Stimulated activated naive CD8-positive, alpha-beta T cell treated with anti-CD3 and anti-CD28 coated beads, Interleukin-15, amount 100 ng/mL, for 72 hours (primary cell): ENCODE measurements at regions not wholly inside any gene's neighbourhood (a gene's known extent, or its start where the extent isn't known, plus 50 kb on each side); places are given as distances from the start of the nearest gene placed in this dataset.

Experiments used
- ATAC-seq: fragments of 150-1000 bp; cut with Tn5 transposase; 2 replicates; pipeline ENCODE4 v1.10.0; 2021; ENCODE audit warnings: mild to moderate bottlenecking, moderate library complexity
- DNase-seq, 2 donors: peaks; one replicate each; pipeline ENCODE4 v3.0.0; 2021 to 2022
- H3K27ac Mint-ChIP-seq, 2 donors: one replicate each; pipeline ENCODE4 v1.8.0; 2022; ENCODE audit warnings: mild to moderate bottlenecking in 2 of 2, mixed read lengths in 2 of 2, moderate library complexity in 2 of 2
- H3K27me3 Mint-ChIP-seq: one replicate; pipeline ENCODE4 v1.8.0; 2022; ENCODE audit warnings: mixed read lengths
- H3K4me1 Mint-ChIP-seq: one replicate; pipeline ENCODE4 v1.8.0; 2022; ENCODE audit warnings: mild to moderate bottlenecking, mixed read lengths
- H3K4me3 Mint-ChIP-seq, 2 donors: one replicate each; pipeline ENCODE4 v1.8.0; 2022; ENCODE audit warnings: mild to moderate bottlenecking in 2 of 2, mixed read lengths in 2 of 2, moderate library complexity in 1 of 2
- H3K9me3 Mint-ChIP-seq, 2 donors: one replicate each; pipeline ENCODE4 v1.8.0; 2022; ENCODE audit warnings: mixed read lengths in 2 of 2

DNA sequence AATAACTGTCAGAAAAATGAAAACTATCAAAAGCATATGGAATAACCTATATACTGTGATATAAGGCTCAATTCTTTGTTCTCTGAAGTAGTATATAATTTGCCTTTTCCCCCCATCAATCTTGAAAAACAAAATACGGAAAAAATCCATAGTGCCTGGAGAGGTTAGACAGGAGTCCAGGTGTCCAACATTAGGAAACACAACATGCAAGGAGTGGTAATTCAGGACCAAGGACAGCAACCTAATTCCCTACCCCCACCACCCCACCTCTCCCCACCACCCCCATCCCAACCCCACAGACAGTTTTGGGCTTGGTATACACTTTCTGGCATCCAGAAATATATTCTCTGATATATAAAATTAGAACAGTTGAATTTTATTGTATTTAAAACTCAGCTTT lies 55.1 kb upstream of the SLC25A26 start:
- ATAC-seq (no peak), DNase-seq (no peak)
- H3K27me3 Mint-ChIP-seq = no peaks in the 10 kb centered on the region
- peaks cover 0 to 8% of the 10 kb centered on the region in 2 donors for H3K9me3 Mint-ChIP-seq
- H3K4me1 Mint-ChIP-seq = no peaks in the 10 kb centered on the region
- H3K27ac Mint-ChIP-seq = no peak overlapping the region
- H3K4me3 Mint-ChIP-seq = no peak overlapping the region

DNA sequence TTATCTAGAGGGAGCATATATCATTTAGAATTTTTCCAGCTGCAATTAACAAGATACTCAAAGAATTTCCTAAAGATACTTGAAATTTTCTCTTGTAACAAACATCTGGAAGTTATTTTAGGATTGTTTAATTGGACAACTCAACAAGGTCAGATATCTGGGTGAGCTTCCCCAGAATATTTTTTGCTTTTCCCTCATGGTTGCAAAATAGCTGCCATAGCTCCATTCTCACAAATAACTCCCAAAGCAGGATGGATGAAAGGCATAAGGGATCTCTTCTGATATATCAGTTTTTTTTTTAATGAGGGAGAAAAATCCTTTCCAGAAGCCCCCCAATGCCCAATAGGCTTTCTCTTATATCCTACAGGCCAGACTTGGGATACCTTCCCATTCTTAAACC lies 56.6 kb upstream of the SLC25A26 start:
- no peak for DNase-seq
- H3K4me3 Mint-ChIP-seq = no peak overlapping the region
- no peaks in the 10 kb centered on the region for H3K27me3 Mint-ChIP-seq
- no peak overlapping the region for H3K27ac Mint-ChIP-seq
- H3K9me3 Mint-ChIP-seq = peaks cover 0 to 8% of the 10 kb centered on the region in 2 donors
- no peak for ATAC-seq
- no peaks in the 10 kb centered on the region for H3K4me1 Mint-ChIP-seq

DNA sequence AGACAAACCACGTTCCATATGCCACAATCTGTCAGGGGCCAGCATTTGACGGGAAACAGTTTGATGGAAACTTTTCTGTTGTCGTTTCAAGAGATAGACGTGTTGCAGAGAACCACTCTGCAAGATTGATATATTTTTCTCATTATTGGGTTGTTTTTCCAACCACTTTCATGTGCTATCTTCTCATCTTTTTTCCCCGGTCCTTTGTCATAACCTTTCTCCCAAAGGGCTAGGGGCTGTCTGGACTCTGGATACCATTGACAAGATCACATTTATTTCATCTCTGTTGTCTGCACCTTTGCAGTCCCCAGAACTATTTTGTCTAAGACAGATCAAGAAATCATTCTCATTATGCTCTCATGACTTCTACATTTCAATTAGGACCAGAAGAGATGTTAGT lies 57.6 kb upstream of the SLC25A26 start:
- Mint-ChIP-seq H3K4me3 (no peak overlapping the region), H3K4me1 (no peaks in the 10 kb centered on the region), H3K27ac (no peak overlapping the region), H3K9me3 (peaks cover 0 to 8% of the 10 kb centered on the region in 2 donors), H3K27me3 (peaks cover 7% of the 10 kb centered on the region)
- ATAC-seq (no peak), DNase-seq (no peak)

DNA sequence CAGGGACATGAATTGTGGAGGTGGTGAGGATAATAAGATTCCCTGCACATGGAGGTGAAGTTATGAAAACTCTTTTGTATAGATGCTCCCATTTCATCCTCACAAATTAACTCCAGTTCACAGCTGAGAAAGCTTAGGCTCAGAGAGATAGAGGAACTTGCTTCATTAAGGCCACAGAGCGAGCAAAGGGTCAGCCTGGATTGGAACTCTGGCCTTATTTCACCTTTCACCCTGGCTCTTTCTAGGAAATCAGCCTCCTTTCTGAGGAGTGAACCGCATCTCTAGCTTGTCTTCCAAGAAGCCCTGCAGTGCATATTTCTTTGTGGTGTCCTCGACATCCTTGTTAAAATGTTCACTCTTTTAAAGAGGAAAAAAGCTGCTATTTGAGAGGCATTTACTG lies 58.0 kb upstream of the SLC25A26 start:
- H3K9me3 Mint-ChIP-seq = peaks cover 0 to 8% of the 10 kb centered on the region in 2 donors
- ATAC-seq = no peak

DNA sequence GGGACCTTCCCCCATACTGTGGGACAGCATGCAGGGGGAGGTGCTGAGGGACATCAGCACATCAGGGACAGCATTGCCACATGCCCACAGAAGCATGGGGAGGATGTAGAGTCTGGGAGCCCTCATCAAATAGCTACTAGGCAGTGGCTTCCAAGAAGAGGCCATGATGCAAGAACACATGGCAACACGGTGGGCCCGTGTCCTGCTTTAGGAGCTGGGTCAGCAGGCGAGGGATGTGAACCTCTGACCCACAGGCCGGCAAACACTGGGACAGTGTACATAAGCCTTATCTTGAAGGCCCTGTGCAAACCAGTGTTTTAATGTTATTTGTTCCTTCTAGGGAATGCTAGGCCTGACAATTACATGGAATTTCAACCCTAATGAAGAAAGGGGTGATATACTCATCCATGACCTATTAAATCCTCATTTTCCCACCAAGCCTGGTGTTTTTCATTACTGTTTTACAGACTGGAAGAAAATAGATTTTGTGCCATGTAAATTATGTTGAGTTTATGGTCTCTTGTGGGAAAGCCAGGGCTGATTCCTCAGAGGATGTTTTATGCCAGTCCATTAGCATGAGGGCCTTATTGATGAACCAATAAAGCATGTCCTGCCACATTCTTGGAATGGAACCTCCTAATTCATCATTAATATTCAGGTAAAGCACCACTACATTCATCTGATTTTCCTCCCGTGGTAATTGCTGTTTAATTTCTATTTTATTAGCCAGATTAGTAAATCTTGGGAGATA lies 61.7 kb upstream of the SLC25A26 start:
- H3K9me3 Mint-ChIP-seq = no peaks in the 10 kb centered on the region
- no peak for DNase-seq
- no peak overlapping the region for H3K4me3 Mint-ChIP-seq
- H3K27ac Mint-ChIP-seq = no peak overlapping the region
- no peaks in the 10 kb centered on the region for H3K4me1 Mint-ChIP-seq
- no peak for ATAC-seq
- peaks cover 7% of the 10 kb centered on the region for H3K27me3 Mint-ChIP-seq

More for the DNA sequence above, 58.0 kb upstream of the SLC25A26 start:
- no peak for DNase-seq
- H3K4me3 Mint-ChIP-seq = no peak overlapping the region
- no peak overlapping the region for H3K27ac Mint-ChIP-seq
- H3K4me1 Mint-ChIP-seq = no peaks in the 10 kb centered on the region
- peaks cover 7% of the 10 kb centered on the region for H3K27me3 Mint-ChIP-seq

DNA sequence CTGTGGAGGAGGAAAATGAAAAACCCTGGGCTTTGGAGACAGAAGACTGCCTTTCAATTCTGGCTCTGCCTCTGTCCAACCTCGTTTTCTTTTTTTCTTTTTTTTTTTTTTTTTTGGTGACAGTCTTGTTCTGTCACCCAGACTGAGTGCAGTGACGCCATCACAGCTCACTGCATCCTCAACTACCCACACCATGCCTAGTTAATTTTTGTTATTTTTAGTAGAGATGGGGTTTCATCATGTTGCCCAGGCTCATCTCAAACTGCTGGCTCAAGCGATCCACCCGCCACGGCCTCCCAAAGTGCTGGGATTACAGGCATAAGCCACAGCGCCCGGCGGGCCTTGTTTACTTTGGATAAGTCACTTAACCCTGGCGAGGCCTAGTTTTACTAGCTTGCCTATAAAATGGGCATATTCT lies 66.3 kb upstream of the SLC25A26 start:
- Mint-ChIP-seq H3K27ac (no peak overlapping the region), H3K27me3 (peaks cover 7% of the 10 kb centered on the region), H3K9me3 (no peaks in the 10 kb centered on the region), H3K4me3 (no peak overlapping the region), H3K4me1 (no peaks in the 10 kb centered on the region)
- no peak for DNase-seq
- no peak for ATAC-seq

DNA sequence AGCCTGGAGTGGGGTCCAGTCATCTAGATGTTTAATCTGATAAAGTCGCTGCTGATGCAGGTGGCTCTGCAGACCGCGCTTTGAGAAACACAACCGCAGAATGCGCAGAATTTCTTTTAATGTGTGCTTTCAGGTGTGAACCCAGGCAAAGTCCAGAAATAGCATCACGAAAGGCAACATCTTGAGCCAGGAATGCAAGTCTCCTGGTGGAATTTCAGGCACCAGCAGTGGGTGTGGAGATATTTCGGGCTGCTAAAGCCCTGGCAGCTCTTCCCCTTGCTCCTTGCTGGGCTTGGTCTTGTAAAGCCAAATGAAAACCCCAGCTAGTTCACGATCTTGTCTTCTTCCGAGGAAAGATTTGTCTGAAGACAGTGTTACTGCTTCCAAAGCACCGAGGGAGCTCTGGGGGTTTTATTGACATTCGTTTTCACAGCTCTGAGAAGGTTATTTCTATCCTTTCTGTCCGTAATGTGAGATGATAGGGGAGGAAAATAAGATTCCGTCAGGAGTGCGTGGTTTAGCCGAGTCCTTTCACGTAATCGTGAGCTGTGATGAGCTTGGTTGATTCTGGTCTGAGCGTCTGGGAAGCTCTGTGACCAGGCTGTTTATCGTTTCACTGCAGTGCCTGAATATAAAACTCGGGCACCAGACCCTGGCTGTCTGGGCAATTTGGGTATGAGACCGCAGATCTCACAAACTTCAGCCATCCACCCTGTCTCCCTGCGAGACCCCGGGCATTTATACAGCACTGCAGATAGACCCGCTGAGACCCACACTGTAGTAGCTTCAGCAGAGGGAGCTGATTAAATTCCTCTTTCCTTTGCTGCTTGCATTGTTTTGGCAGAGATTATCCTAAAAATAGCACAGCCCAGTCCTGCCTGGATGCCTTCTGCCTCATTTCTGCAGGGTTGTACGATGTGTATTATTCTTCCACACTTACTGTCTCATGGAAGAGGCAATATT lies 67.0 kb upstream of the SLC25A26 start:
- Mint-ChIP-seq H3K27ac (no peak overlapping the region), H3K27me3 (peaks cover 5% of the 10 kb centered on the region), H3K9me3 (no peaks in the 10 kb centered on the region), H3K4me3 (no peak overlapping the region), H3K4me1 (no peaks in the 10 kb centered on the region)
- ATAC-seq (no peak), DNase-seq (no peak)

DNA sequence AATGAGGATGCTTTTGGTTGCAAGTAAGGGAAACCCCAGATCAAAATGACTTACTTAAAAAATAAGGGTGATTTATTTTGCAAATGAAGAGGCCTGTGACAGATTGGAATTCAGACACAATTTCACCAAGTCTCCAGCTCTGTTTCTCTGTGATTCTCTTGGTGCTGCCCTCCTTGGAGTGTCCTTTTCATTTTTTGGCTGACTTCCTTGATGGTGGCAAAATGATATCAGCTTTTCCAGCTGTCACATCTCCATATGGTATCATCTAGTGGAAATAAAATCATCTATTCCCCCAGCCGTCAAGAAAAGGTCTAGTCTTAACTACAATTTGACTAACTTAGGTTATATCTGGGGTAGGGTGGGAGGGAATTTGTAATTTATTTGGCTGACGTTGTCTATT lies 68.5 kb upstream of the SLC25A26 start:
- H3K4me1 Mint-ChIP-seq = no peaks in the 10 kb centered on the region
- H3K4me3 Mint-ChIP-seq = no peak overlapping the region
- no peaks in the 10 kb centered on the region for H3K27me3 Mint-ChIP-seq
- H3K9me3 Mint-ChIP-seq = no peaks in the 10 kb centered on the region
- no peak for ATAC-seq
- H3K27ac Mint-ChIP-seq = no peak overlapping the region
- DNase-seq = no peak

DNA sequence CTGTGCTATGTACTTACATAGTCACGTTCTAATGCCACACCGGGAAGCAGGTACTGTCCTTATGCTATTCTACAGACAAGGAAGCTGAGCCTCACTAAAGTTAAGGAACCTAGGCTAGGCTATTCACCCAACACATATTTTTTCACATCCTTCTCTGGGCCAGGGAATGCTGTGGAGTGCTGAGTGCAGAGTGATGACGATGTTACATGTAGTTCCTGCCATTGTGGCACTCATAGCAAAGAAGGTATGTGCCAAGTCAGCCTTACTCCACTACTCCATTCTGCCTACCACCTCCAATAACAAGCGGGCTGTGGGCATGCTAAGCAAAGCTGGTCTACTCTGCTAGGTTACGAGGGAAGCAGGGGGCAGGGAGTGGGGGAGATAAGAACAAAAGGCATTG lies 69.8 kb upstream of the SLC25A26 start:
- DNase-seq (no peak), ATAC-seq (no peak)
- Mint-ChIP-seq H3K4me3 (no peak overlapping the region), H3K4me1 (no peaks in the 10 kb centered on the region), H3K27ac (no peak overlapping the region), H3K27me3 (no peaks in the 10 kb centered on the region), H3K9me3 (no peaks in the 10 kb centered on the region)

DNA sequence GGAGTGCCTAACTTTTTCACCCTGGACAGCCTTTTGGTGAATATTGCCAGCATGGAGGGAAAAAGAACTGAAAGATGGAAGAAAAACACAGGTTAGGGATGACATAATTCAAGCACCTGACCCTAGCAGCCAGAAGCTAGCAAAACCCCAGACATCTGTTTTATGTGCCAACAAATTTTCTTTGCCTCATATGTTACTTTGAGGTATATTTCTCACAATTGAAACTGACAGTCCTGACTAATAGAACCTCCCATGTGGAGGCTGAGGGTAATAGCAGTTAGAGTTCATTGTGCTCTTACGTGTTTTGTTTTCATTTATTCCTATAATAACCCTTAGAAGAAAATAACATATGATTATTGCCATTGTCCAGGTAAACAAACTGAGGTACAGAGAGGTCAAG lies 71.5 kb upstream of the SLC25A26 start:
- Mint-ChIP-seq H3K4me3 (no peak overlapping the region), H3K27ac (no peak overlapping the region), H3K27me3 (no peaks in the 10 kb centered on the region), H3K4me1 (no peaks in the 10 kb centered on the region), H3K9me3 (no peaks in the 10 kb centered on the region)
- ATAC-seq (no peak), DNase-seq (no peak)

DNA sequence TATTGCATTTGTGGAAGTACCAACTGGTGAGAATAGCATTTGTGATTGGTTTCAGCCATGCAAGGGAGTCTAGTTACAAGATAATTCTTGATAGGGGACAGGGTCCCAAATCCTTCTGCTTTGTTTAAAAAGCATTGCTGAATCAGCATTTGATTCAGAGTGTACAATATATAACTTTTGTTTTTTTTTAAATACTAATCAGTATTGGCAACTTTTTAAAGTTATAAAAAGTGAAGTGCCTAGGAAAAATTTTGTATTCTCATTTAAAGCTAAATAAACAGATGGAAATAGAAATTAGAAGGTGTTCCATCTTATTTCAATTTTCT lies 75.4 kb upstream of the SLC25A26 start:
- H3K27me3 Mint-ChIP-seq = no peaks in the 10 kb centered on the region
- no peaks in the 10 kb centered on the region for H3K9me3 Mint-ChIP-seq
- ATAC-seq (no peak), DNase-seq (no peak)
- H3K4me1 Mint-ChIP-seq = no peaks in the 10 kb centered on the region
- H3K27ac Mint-ChIP-seq = no peak overlapping the region
- H3K4me3 Mint-ChIP-seq = no peak overlapping the region

DNA sequence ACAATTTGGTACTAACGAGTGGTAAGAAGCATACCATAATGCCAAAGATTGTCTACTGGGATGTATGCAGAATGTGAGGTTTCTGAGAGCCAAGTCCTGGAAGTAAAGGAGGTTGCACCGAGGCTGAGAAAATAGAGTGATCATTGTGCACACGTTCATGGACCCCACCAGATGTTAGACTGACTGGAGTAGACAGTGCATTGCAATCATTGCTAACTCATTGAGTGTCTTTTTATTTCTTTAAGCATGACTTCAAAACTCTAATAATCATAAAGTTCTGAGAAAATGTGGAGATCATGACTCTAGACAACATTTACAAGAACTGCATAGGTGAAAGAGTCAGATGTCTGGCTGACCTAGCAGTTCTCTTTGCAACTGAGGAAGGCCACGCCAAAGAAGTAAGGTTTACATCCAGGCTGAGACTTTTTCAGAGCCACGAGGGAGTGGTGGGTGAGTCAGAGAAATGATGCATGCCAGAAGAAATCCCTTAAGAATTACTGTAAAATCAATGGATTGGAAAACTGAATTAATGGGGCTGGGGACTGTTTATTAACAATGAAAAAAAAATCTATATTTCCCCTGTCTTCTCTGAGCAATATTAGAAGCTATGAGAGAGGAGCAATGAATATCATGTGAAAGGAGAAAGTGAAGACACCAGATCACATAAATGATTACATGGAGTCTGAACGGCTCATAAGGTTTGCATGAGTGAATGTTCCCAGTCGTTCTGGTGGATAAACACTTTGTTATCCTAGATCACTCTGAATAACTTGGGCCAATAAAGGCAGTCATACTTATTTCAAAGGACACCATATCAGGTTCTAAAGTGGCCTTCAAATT lies 76.0 kb upstream of the SLC25A26 start:
- H3K4me1 Mint-ChIP-seq = no peaks in the 10 kb centered on the region
- no peak overlapping the region for H3K27ac Mint-ChIP-seq
- DNase-seq (no peak), ATAC-seq (no peak)
- H3K27me3 Mint-ChIP-seq = peaks cover 4% of the 10 kb centered on the region
- no peak overlapping the region for H3K4me3 Mint-ChIP-seq
- H3K9me3 Mint-ChIP-seq = no peaks in the 10 kb centered on the region

DNA sequence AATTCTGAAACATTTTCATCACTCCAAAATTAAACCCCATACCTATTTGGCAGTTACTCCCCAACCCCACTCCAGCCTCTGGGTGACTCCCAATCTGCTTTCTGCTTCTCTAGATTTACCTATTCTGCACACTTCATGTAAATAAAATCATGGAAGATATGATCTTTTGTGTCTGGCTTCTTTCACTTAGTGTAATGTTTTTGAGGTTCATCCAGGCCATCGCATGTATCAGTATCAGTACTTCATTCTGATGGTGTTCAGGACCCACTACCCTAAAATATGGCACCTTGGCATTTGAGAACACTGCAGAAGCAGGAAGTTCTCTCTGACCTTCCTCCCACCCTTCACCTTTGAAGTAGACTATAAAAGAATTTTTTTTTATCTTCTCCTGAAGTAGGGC lies 78.7 kb upstream of the SLC25A26 start:
- H3K27me3 Mint-ChIP-seq = peaks cover 16% of the 10 kb centered on the region
- ATAC-seq (no peak), DNase-seq (no peak)
- H3K4me3 Mint-ChIP-seq = no peak overlapping the region
- no peak overlapping the region for H3K27ac Mint-ChIP-seq
- H3K9me3 Mint-ChIP-seq = no peaks in the 10 kb centered on the region
- H3K4me1 Mint-ChIP-seq = no peaks in the 10 kb centered on the region

DNA sequence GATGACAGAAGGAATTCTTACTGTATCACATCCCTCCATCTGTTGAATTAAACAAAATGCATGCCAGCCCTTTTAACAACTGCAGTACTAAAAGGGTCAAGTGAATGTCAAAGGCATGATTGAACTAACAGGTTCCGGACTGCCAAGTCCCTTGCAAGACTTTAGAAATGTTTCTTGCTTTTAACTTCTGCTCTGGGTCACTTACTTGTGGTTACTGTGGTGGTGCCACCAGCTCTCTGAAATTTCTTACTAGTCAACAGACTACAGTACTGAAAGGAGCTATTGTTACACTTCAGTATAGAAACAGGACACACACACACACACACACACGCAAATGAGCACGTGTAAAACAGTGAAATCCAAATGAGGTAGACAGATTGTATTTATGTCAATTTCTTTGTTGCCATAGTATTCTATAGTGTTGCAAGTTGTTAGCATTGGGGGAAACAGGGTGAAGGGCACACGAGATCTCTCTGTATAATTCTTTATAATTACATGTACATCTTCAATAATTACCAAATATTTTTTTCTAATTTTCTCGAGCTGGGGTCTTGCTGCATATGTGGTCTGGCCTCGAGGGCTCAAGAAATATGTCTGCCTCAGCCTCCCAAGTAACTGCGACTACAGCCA lies 79.9 kb upstream of the SLC25A26 start:
- Mint-ChIP-seq H3K27ac (no peak overlapping the region), H3K9me3 (no peaks in the 10 kb centered on the region), H3K4me3 (no peak overlapping the region), H3K4me1 (no peaks in the 10 kb centered on the region), H3K27me3 (peaks cover 16% of the 10 kb centered on the region)
- ATAC-seq (no peak), DNase-seq (no peak)

DNA sequence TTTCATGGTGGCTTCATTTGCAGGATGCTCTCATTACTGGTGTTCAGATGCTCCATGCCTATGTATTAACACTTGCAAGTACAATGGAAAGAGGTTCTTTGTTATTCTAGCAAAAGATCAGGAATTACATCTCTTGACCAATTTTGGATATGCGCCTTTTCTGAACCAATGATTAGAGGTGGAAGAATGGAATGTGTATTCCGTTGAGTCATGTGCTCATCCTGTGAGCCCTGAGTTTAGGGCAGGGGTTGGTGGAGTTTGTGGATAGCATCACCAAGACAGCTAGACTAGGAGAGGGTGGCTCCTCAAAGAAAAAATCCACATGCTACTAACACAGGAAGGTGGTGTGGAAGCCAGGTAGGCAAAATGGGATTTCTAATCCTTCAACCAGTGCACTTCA lies 80.7 kb upstream of the SLC25A26 start:
- H3K27ac Mint-ChIP-seq = no peak overlapping the region
- no peak for DNase-seq
- no peaks in the 10 kb centered on the region for H3K4me1 Mint-ChIP-seq
- H3K4me3 Mint-ChIP-seq = no peak overlapping the region
- peaks cover 16% of the 10 kb centered on the region for H3K27me3 Mint-ChIP-seq
- H3K9me3 Mint-ChIP-seq = no peaks in the 10 kb centered on the region
- ATAC-seq = no peak
